ENCODE measurements at regions not wholly inside any gene's neighbourhood (a gene's known extent, or its start where the extent isn't known, plus 50 kb on each side); places are given as distances from the start of the nearest gene placed in this dataset.
"Not testable (repeated sequence)": the region's sequence is repeated elsewhere in the genome, so short reads cannot be mapped to it uniquely, and the experiment has no call there.

- no peak for DNase-seq (ENCODE audit: low read depth in 2 of 2)
- TF ChIP-seq CTCF (IDR thresholded peaks at IDR 0.05; ENCODE audit: low read depth, low read length): no peak
- no peak overlapping the region for H3K4me3 ChIP-seq (replicated peaks in 1 of 2; ENCODE audit: low read depth in 2 of 2, low read length in 2 of 2)
Measured at GRCh38 chr14:47929334-47929733, 253.9 kb upstream of the MDGA2 start.

- no peak for TF ChIP-seq CTCF (IDR thresholded peaks at IDR 0.05; ENCODE audit: low read depth, low read length)
- no peak for DNase-seq (ENCODE audit: low read depth in 2 of 2)
- H3K4me3 ChIP-seq (replicated peaks in 1 of 2; ENCODE audit: low read depth in 2 of 2, low read length in 2 of 2): no peak overlapping the region
Measured at GRCh38 chr14:47921133-47921532, 245.7 kb upstream of the MDGA2 start.

- no peak for TF ChIP-seq CTCF (IDR thresholded peaks at IDR 0.05; ENCODE audit: low read depth, low read length)
- no peak for DNase-seq (ENCODE audit: low read depth in 2 of 2)
- no peak overlapping the region for H3K4me3 ChIP-seq (replicated peaks in 1 of 2; ENCODE audit: low read depth in 2 of 2, low read length in 2 of 2)
Measured at GRCh38 chr14:47919997-47920396, 244.6 kb upstream of the MDGA2 start.

DNA sequence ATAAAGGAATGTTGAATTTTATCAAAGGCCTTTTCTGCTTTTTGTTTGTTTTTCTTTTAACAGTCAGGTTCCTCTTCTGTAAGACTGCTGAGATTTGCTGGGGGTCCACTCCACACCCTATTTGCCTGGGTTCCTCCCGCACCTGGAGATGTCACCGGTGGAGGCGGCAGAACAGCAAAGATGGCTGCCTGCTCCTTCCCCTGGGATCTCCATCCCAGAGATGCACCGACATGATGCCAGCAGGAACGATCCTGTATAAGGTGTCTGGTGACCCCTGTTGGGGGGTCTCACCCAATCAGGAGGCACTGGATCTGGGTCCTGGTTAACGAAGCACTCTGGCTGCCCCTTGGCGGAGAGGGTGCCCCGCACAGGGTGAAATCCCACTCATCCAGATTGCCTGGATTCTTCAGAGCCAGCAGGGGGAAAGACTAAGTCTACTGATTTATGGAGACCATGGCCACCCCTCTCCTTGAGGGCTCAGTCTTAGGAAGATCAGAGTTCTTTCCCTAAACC is 244.0 kb upstream of the MDGA2 start:
- no peak for TF ChIP-seq CTCF (IDR thresholded peaks at IDR 0.05; ENCODE audit: low read depth, low read length)
- H3K4me3 ChIP-seq (replicated peaks in 1 of 2; ENCODE audit: low read depth in 2 of 2, low read length in 2 of 2): no peak overlapping the region
- no peak for DNase-seq (ENCODE audit: low read depth in 2 of 2)

- DNase-seq (ENCODE audit: low read depth in 2 of 2): peak; percentile 28 to 43
- H3K4me3 ChIP-seq (replicated peaks in 1 of 2; ENCODE audit: low read depth in 2 of 2, low read length in 2 of 2): no peak overlapping the region
- peak; percentile 42 for TF ChIP-seq CTCF (IDR thresholded peaks at IDR 0.05; ENCODE audit: low read depth, low read length)
Measured at GRCh38 chr14:47917344-47917954, 242.0 kb upstream of the MDGA2 start.

GRCh38 chr14:47901141-47901540 is 225.7 kb upstream of the MDGA2 start:
- H3K4me3 ChIP-seq (replicated peaks in 1 of 2; ENCODE audit: low read depth in 2 of 2, low read length in 2 of 2); DNase-seq (ENCODE audit: low read depth in 2 of 2): not testable (repeated sequence)

GRCh38 chr14:47899685-47900084 is 224.3 kb upstream of the MDGA2 start:
- no peak for TF ChIP-seq CTCF (IDR thresholded peaks at IDR 0.05; ENCODE audit: low read depth, low read length)
- no peak for DNase-seq (ENCODE audit: low read depth in 2 of 2)
- no peak overlapping the region for H3K4me3 ChIP-seq (replicated peaks in 1 of 2; ENCODE audit: low read depth in 2 of 2, low read length in 2 of 2)
